ENCODE measurements at regions not wholly inside any gene's neighbourhood (a gene's known extent, or its start where the extent isn't known, plus 50 kb on each side); places are given as distances from the start of the nearest gene placed in this dataset.

GRCh38 chr13:91241221-91241933 lies 106.1 kb upstream of the MIR17HG start:
- H3K36me3 ChIP-seq (ENCODE audit: control insufficient read depth in 2 of 2, insufficient read depth in 1 of 2, low read length in 2 of 2) = no peaks in the 10 kb centered on the region
- ChIA-PET CTCF (no interaction called here), POLR2A (no interaction called here)
- no peaks in the 10 kb centered on the region for H3K4me1 ChIP-seq (ENCODE audit: control insufficient read depth, insufficient read depth, low read length)
- TF ChIP-seq ZNF140 (tag by site-specific recombination; IDR thresholded peaks at IDR 0.05) (no peak), KLF9 (tag by site-specific recombination; IDR thresholded peaks at IDR 0.05; ENCODE audit: low read depth) (no peak), ZNF202 (tag by site-specific recombination; IDR thresholded peaks at IDR 0.05; ENCODE audit: borderline replicate concordance) (no peak), OSR2 (tag by site-specific recombination; IDR thresholded peaks at IDR 0.05) (no peak), ZSCAN18 (tag by site-specific recombination; IDR thresholded peaks at IDR 0.05) (no peak), ZSCAN30 (tag by site-specific recombination; IDR thresholded peaks at IDR 0.05) (no peak), ZNF701 (tag by site-specific recombination; IDR thresholded peaks at IDR 0.05) (no peak), ZNF394 (tag by site-specific recombination; IDR thresholded peaks at IDR 0.05; ENCODE audit: borderline replicate concordance) (no peak), ZNF585B (tag by site-specific recombination; IDR thresholded peaks at IDR 0.05) (no peak), GFI1B (tag by site-specific recombination; IDR thresholded peaks at IDR 0.05) (no peak), ZNF24 (tag by site-specific recombination; IDR thresholded peaks at IDR 0.05) (no peak), ZNF677 (tag by site-specific recombination; IDR thresholded peaks at IDR 0.05) (no peak), BCL11A (tag by site-specific recombination; IDR thresholded peaks at IDR 0.05; ENCODE audit: low read depth) (no peak), ZNF416 (tag by site-specific recombination; IDR thresholded peaks at IDR 0.05) (no peak), ZNF121 (tag by site-specific recombination; IDR thresholded peaks at IDR 0.05) (no peak), ZBTB49 (tag by site-specific recombination; IDR thresholded peaks at IDR 0.05; ENCODE audit: low read depth) (no peak), REST (tag by site-specific recombination; IDR thresholded peaks at IDR 0.05) (no peak), BCL11B (tag by site-specific recombination; IDR thresholded peaks at IDR 0.05; ENCODE audit: low read depth) (no peak), ZNF404 (tag by site-specific recombination; IDR thresholded peaks at IDR 0.05) (no peak)
- H3K4me3 ChIP-seq (ENCODE audit: low read depth, low read length) = no peak overlapping the region
- no peak overlapping the region for H3K27ac ChIP-seq (ENCODE audit: extremely low read depth, low read depth, low read length)
- H3K9me3 ChIP-seq (ENCODE audit: control insufficient read depth, insufficient read depth, low read depth, low read length) = no peaks in the 10 kb centered on the region

- Histone ChIP-seq H3K4me3 (ENCODE audit: low read depth, low read length) (no peak overlapping the region), H3K27ac (ENCODE audit: extremely low read depth, low read depth, low read length) (no peak overlapping the region), H3K36me3 (ENCODE audit: control insufficient read depth in 2 of 2, insufficient read depth in 1 of 2, low read length in 2 of 2) (no peaks in the 10 kb centered on the region), H3K9me3 (ENCODE audit: control insufficient read depth, insufficient read depth, low read depth, low read length) (no peaks in the 10 kb centered on the region), H3K4me1 (ENCODE audit: control insufficient read depth, insufficient read depth, low read length) (no peaks in the 10 kb centered on the region)
- TF ChIP-seq ZNF645 (tag by site-specific recombination; IDR thresholded peaks at IDR 0.05) (no peak), ZNF175 (tag by site-specific recombination; IDR thresholded peaks at IDR 0.05) (no peak), GLI4 (tag by site-specific recombination; IDR thresholded peaks at IDR 0.05) (no peak), ZNF529 (tag by site-specific recombination; IDR thresholded peaks at IDR 0.05; ENCODE audit: insufficient replicate concordance) (no peak), ZBTB21 (tag by site-specific recombination; IDR thresholded peaks at IDR 0.05) (no peak), SP7 (tag by site-specific recombination; IDR thresholded peaks at IDR 0.05) (no peak), ZNF292 (tag by site-specific recombination; IDR thresholded peaks at IDR 0.05; ENCODE audit: borderline replicate concordance, low read depth) (no peak)
- CTCF ChIA-PET = interaction anchor here (0.6 kb wide), 1 partner anchor 165 kb away, joined by 3 read pairs; no protein-coding TSS in a partner anchor
- POLR2A ChIA-PET = no interaction called here
These were observed 104.8 kb upstream of the MIR17HG start for GRCh38 chr13:91242652-91243051.

Measured in HEK293 (cell line).